ENCODE measurements at regions not wholly inside any gene's neighbourhood (a gene's known extent, or its start where the extent isn't known, plus 50 kb on each side); places are given as distances from the start of the nearest gene placed in this dataset.

- TF ChIP-seq EZH2 (IDR thresholded peaks at IDR 0.05), result no peak
- no peak for TF ChIP-seq POLR2AphosphoS5 (IDR thresholded peaks at IDR 0.05; ENCODE audit: borderline replicate concordance, low read depth, low read length)
Observed at GRCh38 chr5:174197929-174198328, 152.4 kb downstream of the NSG2 start.
